Stimulated activated memory B cell treated with anti-CD40 and anti-IgM and Interleukin-4, amounts not matched to agents 10 μg/mL and 1 μg/mL and 100 μg/mL, for 72 hours (primary cell): ENCODE measurements at regions not wholly inside any gene's neighbourhood (a gene's known extent, or its start where the extent isn't known, plus 50 kb on each side); places are given as distances from the start of the nearest gene placed in this dataset.

Experiments used
- ATAC-seq: fragments of 150-1000 bp; cut with Tn5 transposase; 2 replicates; pipeline ENCODE4 v1.10.0; 2021
- H3K27ac Mint-ChIP-seq: one replicate; pipeline ENCODE4 v1.8.0; 2022; ENCODE audit warnings: mild to moderate bottlenecking, mixed read lengths
- H3K27me3 Mint-ChIP-seq: one replicate; pipeline ENCODE4 v1.8.0; 2022; ENCODE audit warnings: mixed read lengths
- H3K36me3 Mint-ChIP-seq: one replicate; pipeline ENCODE4 v1.8.0; 2022; ENCODE audit warnings: mixed read lengths
- H3K4me1 Mint-ChIP-seq: one replicate; pipeline ENCODE4 v1.8.0; 2022; ENCODE audit warnings: mixed read lengths
- H3K4me3 Mint-ChIP-seq: one replicate; pipeline ENCODE4 v1.8.0; 2022; ENCODE audit warnings: mild to moderate bottlenecking, moderate library complexity, mixed read lengths
- H3K9me3 Mint-ChIP-seq: one replicate; pipeline ENCODE4 v1.8.0; 2022; ENCODE audit warnings: mixed read lengths

DNA sequence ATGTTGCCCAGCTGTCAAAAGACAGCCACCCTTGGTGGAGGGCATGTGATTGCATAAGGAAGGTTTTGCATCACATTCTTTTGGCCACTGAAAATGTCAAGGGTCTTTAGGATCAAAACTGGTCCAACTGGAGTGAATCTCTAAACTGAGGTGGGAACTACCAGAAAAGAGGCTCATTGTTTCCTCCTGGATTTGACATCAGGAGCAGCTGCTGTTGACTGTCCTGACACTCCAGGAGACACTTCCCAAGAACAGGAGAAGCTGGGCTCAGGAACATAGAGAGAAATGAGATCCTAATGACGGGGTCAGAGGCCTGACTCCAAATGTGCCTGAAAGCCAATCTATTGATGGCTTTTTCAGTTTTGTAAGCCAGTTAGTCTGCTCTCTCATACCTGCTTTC lies 105.3 kb upstream of the LRIG1 start:
- no peak overlapping the region for H3K27ac Mint-ChIP-seq
- no peaks in the 10 kb centered on the region for H3K4me1 Mint-ChIP-seq
- H3K27me3 Mint-ChIP-seq = peaks cover 19% of the 10 kb centered on the region
- no peaks in the 10 kb centered on the region for H3K36me3 Mint-ChIP-seq
- H3K9me3 Mint-ChIP-seq = peaks cover 4% of the 10 kb centered on the region
- no peak for ATAC-seq
- no peak overlapping the region for H3K4me3 Mint-ChIP-seq

DNA sequence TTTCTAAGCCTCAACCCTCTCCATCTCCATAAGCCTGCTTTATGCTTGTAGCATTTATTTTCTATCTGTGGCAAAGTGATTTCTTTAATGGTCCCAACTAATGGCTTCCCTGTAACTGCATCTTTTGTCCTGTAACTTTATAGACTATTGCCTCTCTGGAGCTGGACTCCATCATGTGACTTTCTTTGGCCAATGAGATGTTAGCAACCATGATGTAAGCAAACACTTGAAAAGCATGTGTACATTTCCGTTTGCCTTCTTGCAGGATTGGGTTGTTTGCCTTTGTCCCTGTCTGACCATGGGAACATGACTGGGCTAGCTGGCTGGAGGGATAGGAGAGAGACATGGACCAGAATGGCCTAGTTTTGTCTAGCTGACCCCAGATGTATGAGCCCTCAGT lies 106.0 kb upstream of the LRIG1 start:
- no peak overlapping the region for H3K27ac Mint-ChIP-seq
- H3K4me1 Mint-ChIP-seq = no peaks in the 10 kb centered on the region
- peaks cover 16% of the 10 kb centered on the region for H3K27me3 Mint-ChIP-seq
- no peaks in the 10 kb centered on the region for H3K36me3 Mint-ChIP-seq
- ATAC-seq = no peak
- H3K4me3 Mint-ChIP-seq = no peak overlapping the region
- peaks cover 4% of the 10 kb centered on the region for H3K9me3 Mint-ChIP-seq

DNA sequence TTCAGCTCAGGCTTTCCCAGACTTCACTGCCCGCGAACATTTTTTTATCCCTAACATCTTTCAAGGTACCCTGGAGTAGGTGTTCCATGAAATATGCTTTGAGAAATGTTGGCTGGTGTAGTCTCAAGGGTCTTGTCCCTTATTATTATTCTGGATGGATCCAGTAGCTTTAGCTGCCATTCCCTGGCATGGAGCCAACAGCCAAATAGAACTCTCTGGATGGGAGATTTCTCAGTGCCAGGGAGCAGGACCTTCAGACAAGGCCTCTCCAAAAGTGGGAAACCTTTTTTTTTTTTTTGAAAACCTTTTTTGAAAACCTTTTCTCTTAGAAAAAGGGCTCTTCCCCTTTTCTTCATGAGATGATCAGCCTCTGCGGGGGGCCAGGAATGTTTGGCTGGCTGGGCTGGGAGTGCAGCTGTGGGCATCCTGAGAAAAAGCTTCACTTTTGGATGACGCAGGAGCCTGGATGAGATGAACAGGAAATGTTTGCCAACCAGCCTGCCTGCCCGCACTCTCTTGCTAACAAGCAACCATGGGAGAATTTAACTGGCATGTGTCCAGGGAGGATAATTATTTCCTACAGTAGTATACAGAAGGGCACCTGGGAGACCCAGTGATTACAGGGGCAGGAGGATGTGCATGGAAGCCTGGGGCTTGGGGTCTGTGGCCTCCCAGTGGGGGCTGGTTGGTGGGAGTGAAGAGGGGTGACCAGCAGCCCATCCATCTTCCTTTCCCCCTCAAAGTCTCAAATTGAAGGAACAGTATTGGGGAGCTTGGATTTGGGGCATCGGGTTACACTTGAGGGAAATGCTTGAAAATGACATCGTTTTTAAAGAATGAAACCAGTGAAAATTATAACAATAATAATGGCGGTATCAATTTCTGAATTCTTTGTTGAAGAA lies 109.1 kb upstream of the LRIG1 start:
- Mint-ChIP-seq H3K27me3 (no peaks in the 10 kb centered on the region), H3K4me1 (no peaks in the 10 kb centered on the region), H3K27ac (no peak overlapping the region), H3K9me3 (peaks cover 4% of the 10 kb centered on the region), H3K4me3 (no peak overlapping the region), H3K36me3 (no peaks in the 10 kb centered on the region)
- no peak for ATAC-seq

DNA sequence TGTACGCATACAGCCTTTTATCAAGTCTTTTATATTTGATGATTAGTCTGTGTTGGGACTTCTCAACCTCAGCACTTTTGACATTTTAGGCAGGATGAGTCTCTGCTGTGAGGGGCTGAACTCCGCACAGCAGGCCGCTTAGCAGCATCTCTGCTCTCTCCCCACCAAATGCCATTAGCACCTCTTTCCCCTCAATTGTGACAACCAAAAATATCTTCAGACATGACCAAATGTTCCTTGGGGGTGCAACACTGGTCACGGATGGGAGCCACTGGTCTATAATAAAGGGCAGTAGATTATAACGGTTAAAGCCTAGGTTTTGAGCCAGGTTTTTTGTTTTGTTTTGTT lies 109.7 kb upstream of the LRIG1 start:
- Mint-ChIP-seq H3K36me3 (no peaks in the 10 kb centered on the region), H3K27ac (no peak overlapping the region), H3K4me1 (no peaks in the 10 kb centered on the region), H3K9me3 (peaks cover 4% of the 10 kb centered on the region), H3K4me3 (no peak overlapping the region), H3K27me3 (no peaks in the 10 kb centered on the region)
- ATAC-seq = no peak

DNA sequence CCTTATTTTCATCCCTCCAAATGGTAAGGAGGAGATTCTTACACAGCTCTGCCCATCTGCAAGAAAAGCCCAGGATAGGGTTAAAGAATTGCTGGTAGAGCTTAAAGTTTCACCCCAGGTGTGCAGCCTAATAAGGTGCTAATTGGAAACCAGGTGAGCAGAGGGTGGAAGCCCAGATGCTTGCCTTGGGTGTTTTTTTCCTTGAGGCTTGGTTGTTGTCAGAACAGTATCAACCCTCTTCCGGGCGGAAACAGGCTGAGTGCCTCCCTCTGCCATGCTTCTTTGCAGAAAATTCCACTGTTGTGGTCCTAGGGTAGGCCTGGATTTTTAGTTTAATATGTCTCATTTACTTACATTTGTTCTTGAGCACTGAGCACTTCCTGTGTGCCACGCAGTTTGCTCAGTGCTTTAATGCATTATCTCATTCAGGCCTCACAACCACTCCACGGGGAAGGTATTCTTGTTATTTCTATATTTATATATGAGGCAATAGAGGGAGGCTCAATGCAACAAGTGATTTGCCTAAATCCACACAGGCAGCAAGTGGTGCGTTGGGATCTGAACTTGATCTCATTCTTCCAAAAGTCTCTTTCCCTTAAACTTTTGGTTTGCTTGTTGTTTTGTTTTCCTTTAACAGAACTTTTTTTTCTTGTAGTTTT lies 115.0 kb upstream of the LRIG1 start:
- Mint-ChIP-seq H3K27me3 (peaks cover 6% of the 10 kb centered on the region), H3K36me3 (no peaks in the 10 kb centered on the region), H3K27ac (no peak overlapping the region), H3K4me3 (no peak overlapping the region), H3K4me1 (no peaks in the 10 kb centered on the region), H3K9me3 (no peaks in the 10 kb centered on the region)
- no peak for ATAC-seq

DNA sequence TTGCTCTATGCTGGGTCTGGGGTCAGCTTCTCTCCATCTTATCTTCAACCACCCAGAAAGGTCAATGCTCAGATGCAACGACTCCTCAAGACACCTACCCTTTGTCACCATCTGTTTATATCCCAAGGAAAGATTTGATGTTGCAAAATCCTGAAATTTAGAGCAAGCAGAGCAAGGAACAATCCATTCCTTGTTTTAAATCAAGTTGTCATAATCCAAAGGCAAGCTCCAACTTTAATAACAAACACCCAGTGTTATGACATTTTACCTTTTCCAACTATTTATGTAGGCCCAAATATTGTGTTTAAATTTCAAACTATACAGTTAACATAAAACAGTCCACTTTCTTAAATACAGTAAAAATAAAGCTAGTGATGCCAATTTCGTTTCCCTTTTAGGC lies 116.5 kb upstream of the LRIG1 start:
- Mint-ChIP-seq H3K4me1 (no peaks in the 10 kb centered on the region), H3K27ac (no peak overlapping the region), H3K4me3 (no peak overlapping the region), H3K27me3 (peaks cover 6% of the 10 kb centered on the region), H3K36me3 (no peaks in the 10 kb centered on the region), H3K9me3 (no peaks in the 10 kb centered on the region)
- no peak for ATAC-seq

DNA sequence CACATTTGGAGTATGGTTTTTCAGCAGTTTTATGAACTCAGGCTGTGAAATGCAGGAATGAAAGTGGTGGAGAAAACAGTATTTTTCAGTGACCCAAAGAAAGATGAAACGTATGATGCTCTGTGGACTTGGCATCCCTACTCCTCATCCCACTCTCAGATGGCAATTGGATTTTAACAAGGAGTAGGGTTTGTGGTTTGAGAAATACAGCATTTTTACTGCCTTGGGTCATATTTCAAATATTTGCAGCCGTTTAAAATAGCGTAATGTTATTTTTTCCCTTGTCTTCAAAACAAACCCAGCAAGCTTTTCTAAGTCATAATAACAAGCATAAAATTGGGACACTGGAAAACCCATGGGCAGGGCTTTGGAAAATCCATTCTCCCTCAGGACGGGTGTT lies 117.2 kb upstream of the LRIG1 start:
- no peak for ATAC-seq
- Mint-ChIP-seq H3K27me3 (peaks cover 6% of the 10 kb centered on the region), H3K27ac (no peak overlapping the region), H3K9me3 (no peaks in the 10 kb centered on the region), H3K36me3 (no peaks in the 10 kb centered on the region), H3K4me3 (no peak overlapping the region), H3K4me1 (no peaks in the 10 kb centered on the region)

DNA sequence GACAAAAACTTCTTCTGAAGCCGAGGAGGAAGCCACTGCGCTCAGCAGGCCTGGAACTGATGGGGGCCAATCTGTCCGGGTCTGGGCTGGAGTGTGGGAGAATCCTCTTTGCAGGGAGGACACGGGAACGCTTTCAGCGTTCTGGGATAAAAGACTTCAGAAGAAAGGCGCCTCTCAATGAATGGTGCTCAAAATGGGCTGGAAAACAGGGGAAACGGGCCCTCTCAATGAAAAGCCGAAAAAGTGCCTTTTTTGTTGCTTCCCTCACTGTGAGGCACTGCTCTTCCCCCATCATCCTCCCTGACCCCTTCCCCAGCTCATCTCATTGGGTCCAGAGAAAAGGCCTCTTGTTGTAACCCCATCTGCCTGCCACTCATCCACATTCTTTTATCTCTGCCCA lies 119.5 kb upstream of the LRIG1 start:
- Mint-ChIP-seq H3K4me1 (no peaks in the 10 kb centered on the region), H3K36me3 (no peaks in the 10 kb centered on the region), H3K9me3 (no peaks in the 10 kb centered on the region), H3K27ac (no peak overlapping the region), H3K4me3 (no peak overlapping the region), H3K27me3 (peaks cover 6% of the 10 kb centered on the region)
- ATAC-seq = no peak

DNA sequence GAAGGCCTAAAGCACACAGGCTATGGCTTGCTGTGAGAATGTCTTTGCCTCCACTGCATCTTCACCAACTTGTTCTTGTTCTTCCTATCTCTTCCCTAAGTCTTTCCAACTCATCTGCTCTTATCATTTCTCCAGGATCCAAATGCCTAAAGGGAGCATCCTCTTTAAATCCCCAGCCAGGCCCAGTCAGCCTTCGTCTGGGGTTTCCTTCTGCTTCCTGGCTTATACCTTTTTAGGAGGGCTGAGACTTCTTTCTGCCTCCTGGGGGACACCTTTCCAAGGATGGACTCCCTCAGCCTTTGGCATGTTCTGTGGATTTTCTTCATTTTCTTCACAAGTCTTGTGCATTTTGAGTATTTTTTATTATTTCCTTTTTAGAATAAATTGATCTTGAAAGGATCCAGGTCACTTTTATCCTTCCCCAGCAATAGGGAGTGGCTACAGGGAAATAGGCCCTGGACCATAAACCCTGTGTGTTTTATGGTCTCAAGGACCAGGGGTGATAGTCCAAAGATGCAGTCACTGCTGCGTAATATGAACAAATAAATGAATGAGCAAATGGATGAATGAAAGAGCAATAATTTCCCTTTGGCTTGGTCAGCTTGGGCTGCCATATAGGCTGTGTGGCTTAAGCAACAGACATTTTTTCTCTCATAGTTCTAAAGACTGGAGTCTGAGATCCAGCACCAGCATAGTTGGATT lies 122.1 kb upstream of the LRIG1 start:
- no peaks in the 10 kb centered on the region for H3K9me3 Mint-ChIP-seq
- H3K27ac Mint-ChIP-seq = no peak overlapping the region
- H3K4me3 Mint-ChIP-seq = no peak overlapping the region
- ATAC-seq = no peak
- no peaks in the 10 kb centered on the region for H3K36me3 Mint-ChIP-seq
- no peaks in the 10 kb centered on the region for H3K27me3 Mint-ChIP-seq
- no peaks in the 10 kb centered on the region for H3K4me1 Mint-ChIP-seq

DNA sequence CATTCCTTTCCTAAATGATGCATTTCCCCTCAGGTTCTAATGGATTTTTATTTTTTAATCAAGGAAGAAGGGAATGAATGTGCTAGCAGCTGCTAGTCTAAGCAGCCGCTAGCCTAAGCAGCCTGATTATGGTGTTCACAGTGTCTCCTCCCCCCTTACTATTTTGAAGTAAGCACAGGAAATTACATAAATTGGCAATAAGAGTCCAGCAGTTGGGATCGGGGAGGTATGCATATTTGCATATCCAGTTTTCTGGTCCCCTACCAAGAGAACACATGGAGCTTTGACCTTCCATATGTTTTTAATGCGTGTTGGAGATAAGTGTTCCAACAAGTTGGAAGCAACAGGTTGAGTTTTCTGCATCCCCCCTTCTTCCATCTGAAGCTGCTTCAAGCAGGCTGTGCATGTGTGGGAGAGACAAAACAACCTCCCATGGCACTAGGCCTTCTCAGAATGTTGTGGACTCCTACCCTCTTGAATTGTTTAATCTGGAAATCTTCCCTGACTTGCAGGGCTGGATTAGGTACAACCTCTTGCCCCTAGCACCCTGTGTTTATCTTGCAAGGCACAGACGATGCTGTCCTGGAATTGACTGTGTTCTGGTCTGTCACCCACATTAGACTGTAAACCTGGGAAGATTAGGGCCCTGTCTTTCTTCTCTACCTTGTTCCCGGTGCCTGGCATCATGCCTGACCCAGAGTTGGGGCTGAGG lies 124.8 kb upstream of the LRIG1 start:
- ATAC-seq = no peak
- no peaks in the 10 kb centered on the region for H3K9me3 Mint-ChIP-seq
- H3K27ac Mint-ChIP-seq = no peak overlapping the region
- H3K36me3 Mint-ChIP-seq = no peaks in the 10 kb centered on the region
- H3K4me3 Mint-ChIP-seq = no peak overlapping the region
- H3K4me1 Mint-ChIP-seq = no peaks in the 10 kb centered on the region
- no peaks in the 10 kb centered on the region for H3K27me3 Mint-ChIP-seq

DNA sequence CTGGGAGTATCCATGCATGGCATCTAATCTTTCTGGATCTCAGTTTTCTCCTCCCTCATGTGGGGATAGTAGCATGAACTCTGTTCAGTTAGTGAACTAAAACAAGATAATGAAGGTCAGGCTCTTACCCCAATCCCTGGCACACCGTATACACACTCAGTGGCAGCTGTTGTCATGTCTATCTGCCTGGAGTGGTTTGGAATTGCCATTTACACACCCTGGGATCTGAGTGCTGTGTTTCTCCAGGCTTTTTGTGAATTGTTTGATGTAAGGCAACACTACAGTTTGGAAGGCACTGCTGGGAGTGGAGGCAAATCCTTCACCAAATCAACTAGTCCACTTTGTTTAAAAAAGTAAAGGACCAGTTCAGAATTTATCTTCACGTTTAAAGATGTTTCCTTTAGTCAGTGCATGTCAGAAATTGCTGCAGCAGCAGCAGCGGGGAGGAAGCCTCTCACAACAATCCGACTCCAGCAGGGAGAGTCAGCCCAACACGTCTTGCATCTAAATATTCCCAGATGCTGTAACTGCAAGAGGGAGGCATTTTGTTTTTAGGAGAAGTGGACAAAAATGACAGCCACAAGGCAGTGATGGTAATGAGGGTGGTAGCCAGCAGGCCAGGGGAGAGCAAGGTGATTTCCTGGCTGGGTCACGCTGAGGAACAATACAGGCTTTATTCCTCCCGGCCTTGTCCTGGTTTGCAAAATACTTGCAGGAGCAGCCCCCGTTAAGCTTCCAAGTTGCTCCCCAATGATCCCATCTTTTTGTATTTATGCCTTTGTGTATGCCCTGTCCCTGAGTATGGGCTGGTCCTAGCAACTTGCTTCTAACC lies 128.5 kb upstream of the LRIG1 start:
- Mint-ChIP-seq H3K9me3 (no peaks in the 10 kb centered on the region), H3K27me3 (peaks cover 10% of the 10 kb centered on the region), H3K4me3 (no peak overlapping the region), H3K36me3 (no peaks in the 10 kb centered on the region), H3K4me1 (no peaks in the 10 kb centered on the region), H3K27ac (no peak overlapping the region)
- no peak for ATAC-seq

DNA sequence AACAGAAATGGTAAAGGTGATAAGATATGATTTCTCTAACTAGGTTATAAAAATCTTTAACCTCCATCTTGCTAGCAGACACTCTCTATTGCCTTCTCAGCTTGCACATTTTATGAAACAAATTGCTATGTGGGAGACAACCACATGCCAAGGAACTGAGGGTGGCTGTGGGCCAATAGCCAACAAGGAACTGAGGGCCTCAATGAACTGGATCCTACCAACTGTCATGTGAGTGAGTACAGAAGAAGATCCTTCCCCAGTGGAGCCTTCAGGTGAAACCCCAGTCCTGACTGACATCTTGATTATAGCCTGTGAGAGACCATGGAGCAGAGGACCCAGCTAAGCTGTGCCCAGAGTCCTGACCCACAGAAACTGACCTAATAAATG lies 129.2 kb upstream of the LRIG1 start:
- Mint-ChIP-seq H3K4me1 (no peaks in the 10 kb centered on the region), H3K27me3 (peaks cover 10% of the 10 kb centered on the region), H3K27ac (no peak overlapping the region), H3K9me3 (no peaks in the 10 kb centered on the region), H3K4me3 (no peak overlapping the region), H3K36me3 (no peaks in the 10 kb centered on the region)
- ATAC-seq = no peak

DNA sequence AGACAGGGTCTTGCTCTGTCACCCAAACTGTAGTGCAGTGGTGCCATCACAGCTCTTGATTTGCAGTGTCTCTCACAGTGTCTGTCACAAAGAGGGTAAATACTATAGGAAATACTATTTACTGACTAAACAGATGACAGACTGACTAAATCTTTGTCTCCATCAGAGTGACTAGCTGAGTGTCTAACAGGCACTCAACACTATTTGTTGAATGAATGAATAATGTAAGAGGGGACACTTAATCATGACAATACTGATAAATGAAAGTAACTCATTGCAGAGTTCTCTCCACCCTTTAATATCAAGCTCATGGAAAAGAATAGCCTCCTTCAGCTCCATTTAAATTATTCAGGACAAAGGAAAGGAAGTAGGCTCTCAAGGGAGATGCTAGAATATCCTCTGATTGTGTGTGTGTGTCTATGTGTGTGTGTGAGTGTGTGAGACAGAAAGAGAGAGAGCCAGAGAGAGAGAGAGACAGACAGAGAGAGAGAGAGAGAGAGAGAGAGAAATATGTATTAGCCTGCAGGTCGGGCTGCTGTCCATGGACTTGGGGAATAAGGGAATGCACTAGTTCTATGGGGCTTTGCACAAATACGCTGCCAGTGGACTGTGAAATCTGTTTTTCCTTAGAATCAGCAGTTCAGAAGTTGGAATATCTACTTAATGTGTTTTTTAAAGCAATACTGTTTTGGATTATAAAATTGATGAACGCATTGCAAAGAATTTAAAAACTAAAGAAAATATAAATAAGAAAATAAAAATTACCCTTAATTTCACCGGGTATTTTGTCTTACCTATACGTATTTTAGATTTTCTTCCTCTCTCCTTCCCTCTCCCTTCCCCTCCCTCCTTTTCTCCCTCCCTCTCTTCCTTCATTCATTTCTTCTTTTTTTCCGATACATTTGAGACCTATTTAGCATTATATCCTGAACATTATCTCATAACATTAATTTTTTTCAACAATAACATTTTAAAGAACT lies 132.9 kb upstream of the LRIG1 start:
- Mint-ChIP-seq H3K27me3 (peaks cover 10% of the 10 kb centered on the region), H3K9me3 (no peaks in the 10 kb centered on the region), H3K36me3 (no peaks in the 10 kb centered on the region), H3K4me1 (peaks cover 4% of the 10 kb centered on the region), H3K27ac (no peak overlapping the region), H3K4me3 (no peak overlapping the region)
- no peak for ATAC-seq

DNA sequence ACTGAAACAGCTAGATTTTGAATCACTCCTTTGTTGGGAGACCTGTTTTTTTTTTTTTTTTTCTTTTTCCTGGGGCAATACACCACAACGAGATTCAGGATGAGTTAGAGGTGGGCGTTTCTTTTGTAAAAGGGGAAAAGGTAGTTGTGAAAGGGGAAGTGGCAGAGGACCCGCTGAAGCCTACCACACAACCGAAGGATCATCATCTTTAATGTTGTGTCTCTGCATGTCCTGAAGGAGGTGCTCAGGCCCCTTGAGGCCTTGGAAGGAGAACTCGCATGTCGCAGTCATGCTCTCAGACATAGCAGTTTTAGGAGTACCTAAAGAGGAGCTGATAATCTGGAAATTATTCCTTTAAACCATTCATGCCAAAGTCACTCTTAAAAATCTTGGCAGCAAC lies 137.9 kb upstream of the LRIG1 start:
- no peaks in the 10 kb centered on the region for H3K9me3 Mint-ChIP-seq
- H3K36me3 Mint-ChIP-seq = no peaks in the 10 kb centered on the region
- peaks cover 4% of the 10 kb centered on the region for H3K27me3 Mint-ChIP-seq
- H3K4me1 Mint-ChIP-seq = peaks cover 6% of the 10 kb centered on the region
- H3K4me3 Mint-ChIP-seq = no peak overlapping the region
- ATAC-seq = no peak
- H3K27ac Mint-ChIP-seq = no peak overlapping the region
